Retinal pigment epithelial cell (primary cell): ENCODE measurements at regions not wholly inside any gene's neighbourhood (a gene's known extent, or its start where the extent isn't known, plus 50 kb on each side); places are given as distances from the start of the nearest gene placed in this dataset.

Experiments used
- DNase-seq: peaks from one replicate; pipeline ENCODE4 v3.0.0-alpha.2; 2010; ENCODE audit warnings: low read depth
- H3K4me3 ChIP-seq: 2 replicates; pipeline ENCODE4 v1.5.1; 2011; ENCODE audit warnings: mild to moderate bottlenecking, low read length, control low read depth, moderate library complexity
- TF ChIP-seq, protein P1 (sequence below): conservative IDR thresholded peaks from 2 replicates; pipeline ENCODE4 v1.5.1; 2011; ENCODE audit warnings: low read depth, low read length, control low read depth, inconsistent platforms

GRCh38 chr17:12287953-12288352, 267.3 kb downstream of the MAP2K4 start:
- H3K4me3 ChIP-seq: no peak overlapping the region
- TF ChIP-seq, protein P1, sequence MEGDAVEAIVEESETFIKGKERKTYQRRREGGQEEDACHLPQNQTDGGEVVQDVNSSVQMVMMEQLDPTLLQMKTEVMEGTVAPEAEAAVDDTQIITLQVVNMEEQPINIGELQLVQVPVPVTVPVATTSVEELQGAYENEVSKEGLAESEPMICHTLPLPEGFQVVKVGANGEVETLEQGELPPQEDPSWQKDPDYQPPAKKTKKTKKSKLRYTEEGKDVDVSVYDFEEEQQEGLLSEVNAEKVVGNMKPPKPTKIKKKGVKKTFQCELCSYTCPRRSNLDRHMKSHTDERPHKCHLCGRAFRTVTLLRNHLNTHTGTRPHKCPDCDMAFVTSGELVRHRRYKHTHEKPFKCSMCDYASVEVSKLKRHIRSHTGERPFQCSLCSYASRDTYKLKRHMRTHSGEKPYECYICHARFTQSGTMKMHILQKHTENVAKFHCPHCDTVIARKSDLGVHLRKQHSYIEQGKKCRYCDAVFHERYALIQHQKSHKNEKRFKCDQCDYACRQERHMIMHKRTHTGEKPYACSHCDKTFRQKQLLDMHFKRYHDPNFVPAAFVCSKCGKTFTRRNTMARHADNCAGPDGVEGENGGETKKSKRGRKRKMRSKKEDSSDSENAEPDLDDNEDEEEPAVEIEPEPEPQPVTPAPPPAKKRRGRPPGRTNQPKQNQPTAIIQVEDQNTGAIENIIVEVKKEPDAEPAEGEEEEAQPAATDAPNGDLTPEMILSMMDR: no peak
- no peak for DNase-seq

DNA sequence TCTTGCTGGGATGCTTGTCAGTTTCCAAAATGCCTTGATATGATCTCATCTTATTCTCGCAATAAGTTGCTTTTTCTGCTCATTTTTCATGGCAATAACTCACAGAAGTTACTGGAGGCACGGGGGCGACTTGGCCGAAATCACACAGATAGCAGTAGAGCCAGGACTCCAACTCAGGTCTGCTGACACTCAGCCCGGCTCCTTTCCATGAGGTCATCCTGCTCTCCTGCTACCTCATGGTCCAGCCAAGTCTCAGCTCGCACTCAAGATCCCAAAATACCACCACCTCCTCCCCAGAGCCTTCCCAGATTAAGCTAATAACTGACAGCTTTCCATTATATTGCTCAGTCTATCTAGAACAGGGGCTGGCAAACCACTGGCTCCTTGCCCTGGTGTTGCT, 269.5 kb downstream of the MAP2K4 start:
- TF ChIP-seq, protein P1: no peak
- no peak for DNase-seq
- no peak overlapping the region for H3K4me3 ChIP-seq

DNA sequence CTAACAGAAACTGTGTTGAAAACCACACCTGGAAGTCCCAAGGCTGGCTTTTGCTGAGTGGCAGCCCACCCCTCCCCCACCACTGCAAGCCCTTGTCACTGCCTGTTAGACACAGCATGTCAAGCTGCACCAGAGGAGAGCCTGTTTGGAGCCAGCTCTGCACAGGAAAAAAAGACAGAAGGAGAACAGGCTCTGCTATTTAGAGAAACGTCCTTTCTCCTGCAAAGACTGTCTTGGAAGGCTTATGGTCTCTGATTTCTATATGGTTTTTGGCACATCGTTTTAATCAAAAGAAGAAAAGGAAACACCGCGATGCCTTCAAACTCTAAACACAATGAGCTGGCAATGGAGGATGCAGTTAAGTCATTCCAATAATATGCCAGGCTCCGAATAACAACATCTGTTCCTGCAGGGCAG, 275.5 kb downstream of the MAP2K4 start:
- TF ChIP-seq, protein P1: no peak
- DNase-seq: no peak
- no peak overlapping the region for H3K4me3 ChIP-seq

DNA sequence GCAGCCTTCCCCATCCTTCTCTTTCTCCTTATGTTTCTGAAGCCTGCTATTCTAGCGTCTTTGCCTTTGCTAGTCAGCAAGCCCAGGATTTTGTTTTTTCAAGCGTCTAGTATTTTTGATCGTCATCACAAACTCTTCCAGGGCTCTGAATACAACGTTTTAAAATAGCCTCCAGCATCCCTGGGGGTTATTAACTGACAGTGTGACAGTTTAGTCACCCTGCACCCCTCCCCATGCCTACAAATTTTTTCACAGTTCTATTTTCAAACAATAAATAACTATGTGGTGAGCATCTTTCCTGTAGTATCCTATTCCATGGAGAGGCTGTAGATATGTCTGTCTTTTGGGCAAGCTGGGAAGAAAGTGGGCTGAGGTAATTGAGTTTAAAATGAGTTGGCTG, 280.9 kb downstream of the MAP2K4 start:
- TF ChIP-seq, protein P1: no peak
- DNase-seq: no peak
- no peak overlapping the region for H3K4me3 ChIP-seq

- no peak for DNase-seq
- TF ChIP-seq, protein P1: no peak
Observed at GRCh38 chr17:12302711-12303110, 282.0 kb downstream of the MAP2K4 start.

GRCh38 chr17:12310811-12311210, 290.1 kb downstream of the MAP2K4 start:
- no peak overlapping the region for H3K4me3 ChIP-seq
- TF ChIP-seq, protein P1: no peak
- DNase-seq: no peak

More at GRCh38 chr17:12302711-12303110, 282.0 kb downstream of the MAP2K4 start:
- H3K4me3 ChIP-seq: no peak overlapping the region

GRCh38 chr17:12312692-12313091, 292.0 kb downstream of the MAP2K4 start:
- TF ChIP-seq, protein P1: no peak

More at GRCh38 chr17:12312692-12313091, 292.0 kb downstream of the MAP2K4 start:
- no peak overlapping the region for H3K4me3 ChIP-seq
- DNase-seq: no peak
